Erythroblast (primary cell): ENCODE measurements at regions not wholly inside any gene's neighbourhood (a gene's known extent, or its start where the extent isn't known, plus 50 kb on each side); places are given as distances from the start of the nearest gene placed in this dataset.
"Not testable (repeated sequence)": the region's sequence is repeated elsewhere in the genome, so short reads cannot be mapped to it uniquely, and the experiment has no call there.

Experiments used
- GATA1 ChIP-seq: IDR thresholded peaks from 2 replicates; pipeline ENCODE4 v1.6.1; 2011; ENCODE audit warnings: low read depth, mild to moderate bottlenecking, control low read depth, low read length, moderate library complexity
- POLR2A ChIP-seq: IDR thresholded peaks from 2 replicates; pipeline ENCODE4 v1.6.1; 2011; ENCODE audit warnings: mild to moderate bottlenecking, low read length

DNA sequence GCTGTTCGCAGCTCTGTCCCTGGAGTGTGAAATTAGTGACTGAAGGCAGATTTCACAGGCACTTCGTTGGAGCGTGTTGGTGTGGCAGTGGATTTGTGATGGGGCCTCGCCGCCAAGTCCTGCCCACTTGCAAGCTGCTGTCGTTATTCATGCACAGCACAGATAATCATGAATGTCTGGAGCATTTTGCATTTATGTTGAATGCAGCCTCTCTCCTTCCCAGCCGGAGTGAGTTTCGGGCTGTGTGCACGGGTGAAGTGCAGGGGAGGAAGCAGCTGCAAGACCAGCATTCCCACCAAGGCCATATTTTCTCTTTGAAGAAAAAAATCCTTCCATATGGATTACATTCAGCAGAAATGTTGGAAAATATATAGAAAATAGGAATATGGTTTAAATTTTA is 136.5 kb upstream of the SULF2 start:
- TF ChIP-seq POLR2A, GATA1: not testable (repeated sequence)
